ENCODE measurements at regions not wholly inside any gene's neighbourhood (a gene's known extent, or its start where the extent isn't known, plus 50 kb on each side); places are given as distances from the start of the nearest gene placed in this dataset.

DNA sequence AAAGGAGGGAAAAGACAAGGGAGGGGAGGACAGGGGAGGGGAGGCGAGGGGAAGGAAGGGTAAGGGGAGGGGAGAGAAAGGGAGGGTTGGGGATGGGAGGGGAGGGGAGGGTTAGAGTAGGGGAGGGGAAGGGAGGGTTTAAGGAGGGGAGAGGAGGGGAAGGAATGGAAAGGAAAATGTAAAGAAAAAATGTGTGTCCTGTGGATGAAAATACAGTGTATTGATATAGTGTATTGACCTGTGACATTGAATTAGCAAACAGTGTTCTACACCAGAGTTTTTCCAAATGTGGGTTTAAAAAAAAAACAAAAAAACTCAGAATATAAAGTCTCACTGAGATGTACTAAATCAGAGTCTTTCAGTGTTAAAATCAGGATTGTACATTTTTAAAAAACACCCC lies 1279.8 kb upstream of the ADGRL2 start:
- Histone ChIP-seq H3K4me3 (replicated peaks; ENCODE audit: insufficient read depth, low read length) (no peak overlapping the region), H3K27me3 (ENCODE audit: insufficient read depth, poor library complexity, severe bottlenecking) (no peaks in the 10 kb centered on the region), H3K27ac (replicated peaks) (no peak overlapping the region)
- no peak for TF ChIP-seq POLR2AphosphoS5 (IDR thresholded peaks at IDR 0.05; ENCODE audit: low read depth)
- no peak for TF ChIP-seq GABPA (IDR thresholded peaks at IDR 0.05; ENCODE audit: low read depth)
- TF ChIP-seq SPI1 (IDR thresholded peaks at IDR 0.05; ENCODE audit: borderline replicate concordance, low read depth), result no peak
- TF ChIP-seq, protein P1, sequence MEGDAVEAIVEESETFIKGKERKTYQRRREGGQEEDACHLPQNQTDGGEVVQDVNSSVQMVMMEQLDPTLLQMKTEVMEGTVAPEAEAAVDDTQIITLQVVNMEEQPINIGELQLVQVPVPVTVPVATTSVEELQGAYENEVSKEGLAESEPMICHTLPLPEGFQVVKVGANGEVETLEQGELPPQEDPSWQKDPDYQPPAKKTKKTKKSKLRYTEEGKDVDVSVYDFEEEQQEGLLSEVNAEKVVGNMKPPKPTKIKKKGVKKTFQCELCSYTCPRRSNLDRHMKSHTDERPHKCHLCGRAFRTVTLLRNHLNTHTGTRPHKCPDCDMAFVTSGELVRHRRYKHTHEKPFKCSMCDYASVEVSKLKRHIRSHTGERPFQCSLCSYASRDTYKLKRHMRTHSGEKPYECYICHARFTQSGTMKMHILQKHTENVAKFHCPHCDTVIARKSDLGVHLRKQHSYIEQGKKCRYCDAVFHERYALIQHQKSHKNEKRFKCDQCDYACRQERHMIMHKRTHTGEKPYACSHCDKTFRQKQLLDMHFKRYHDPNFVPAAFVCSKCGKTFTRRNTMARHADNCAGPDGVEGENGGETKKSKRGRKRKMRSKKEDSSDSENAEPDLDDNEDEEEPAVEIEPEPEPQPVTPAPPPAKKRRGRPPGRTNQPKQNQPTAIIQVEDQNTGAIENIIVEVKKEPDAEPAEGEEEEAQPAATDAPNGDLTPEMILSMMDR (IDR thresholded peaks at IDR 0.05; ENCODE audit: insufficient read depth, low read length), result no peak
- DNase-seq (ENCODE audit: low read depth in 1 of 2, low spot score in 1 of 2), result no peak

DNA sequence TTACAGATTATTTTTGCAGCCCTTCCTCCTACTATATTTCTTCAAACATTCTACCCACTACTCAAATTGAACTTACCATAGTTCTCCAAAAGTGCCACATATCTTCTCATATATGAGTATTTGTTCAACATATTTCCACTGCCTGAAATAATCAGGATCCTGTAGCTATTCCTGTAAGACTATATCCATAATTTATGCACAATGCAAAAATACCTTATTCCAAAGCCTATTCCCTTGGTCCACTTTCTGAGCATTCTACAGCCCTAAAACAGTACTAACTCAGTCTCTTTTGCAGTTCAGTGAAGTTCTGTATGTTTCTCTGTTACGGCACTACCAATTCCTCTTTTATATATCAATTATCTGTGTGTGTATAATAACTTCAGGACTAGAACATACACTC lies 1283.7 kb upstream of the ADGRL2 start:
- H3K27ac ChIP-seq (replicated peaks), result no peak overlapping the region
- TF ChIP-seq, protein P2, sequence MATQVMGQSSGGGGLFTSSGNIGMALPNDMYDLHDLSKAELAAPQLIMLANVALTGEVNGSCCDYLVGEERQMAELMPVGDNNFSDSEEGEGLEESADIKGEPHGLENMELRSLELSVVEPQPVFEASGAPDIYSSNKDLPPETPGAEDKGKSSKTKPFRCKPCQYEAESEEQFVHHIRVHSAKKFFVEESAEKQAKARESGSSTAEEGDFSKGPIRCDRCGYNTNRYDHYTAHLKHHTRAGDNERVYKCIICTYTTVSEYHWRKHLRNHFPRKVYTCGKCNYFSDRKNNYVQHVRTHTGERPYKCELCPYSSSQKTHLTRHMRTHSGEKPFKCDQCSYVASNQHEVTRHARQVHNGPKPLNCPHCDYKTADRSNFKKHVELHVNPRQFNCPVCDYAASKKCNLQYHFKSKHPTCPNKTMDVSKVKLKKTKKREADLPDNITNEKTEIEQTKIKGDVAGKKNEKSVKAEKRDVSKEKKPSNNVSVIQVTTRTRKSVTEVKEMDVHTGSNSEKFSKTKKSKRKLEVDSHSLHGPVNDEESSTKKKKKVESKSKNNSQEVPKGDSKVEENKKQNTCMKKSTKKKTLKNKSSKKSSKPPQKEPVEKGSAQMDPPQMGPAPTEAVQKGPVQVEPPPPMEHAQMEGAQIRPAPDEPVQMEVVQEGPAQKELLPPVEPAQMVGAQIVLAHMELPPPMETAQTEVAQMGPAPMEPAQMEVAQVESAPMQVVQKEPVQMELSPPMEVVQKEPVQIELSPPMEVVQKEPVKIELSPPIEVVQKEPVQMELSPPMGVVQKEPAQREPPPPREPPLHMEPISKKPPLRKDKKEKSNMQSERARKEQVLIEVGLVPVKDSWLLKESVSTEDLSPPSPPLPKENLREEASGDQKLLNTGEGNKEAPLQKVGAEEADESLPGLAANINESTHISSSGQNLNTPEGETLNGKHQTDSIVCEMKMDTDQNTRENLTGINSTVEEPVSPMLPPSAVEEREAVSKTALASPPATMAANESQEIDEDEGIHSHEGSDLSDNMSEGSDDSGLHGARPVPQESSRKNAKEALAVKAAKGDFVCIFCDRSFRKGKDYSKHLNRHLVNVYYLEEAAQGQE (IDR thresholded peaks at IDR 0.05; ENCODE audit: insufficient replicate concordance, low read depth), result no peak
- TF ChIP-seq SPI1 (IDR thresholded peaks at IDR 0.05; ENCODE audit: borderline replicate concordance, low read depth), result no peak
- TF ChIP-seq GABPA (IDR thresholded peaks at IDR 0.05; ENCODE audit: low read depth), result no peak
- TF ChIP-seq, protein P1 (IDR thresholded peaks at IDR 0.05; ENCODE audit: insufficient read depth, low read length), result no peak
- no peak for TF ChIP-seq POLR2AphosphoS5 (IDR thresholded peaks at IDR 0.05; ENCODE audit: low read depth)
- no peaks in the 10 kb centered on the region for H3K27me3 ChIP-seq (ENCODE audit: insufficient read depth, poor library complexity, severe bottlenecking)
- no peak overlapping the region for H3K4me3 ChIP-seq (replicated peaks; ENCODE audit: insufficient read depth, low read length)
- no peak for DNase-seq (ENCODE audit: low read depth in 1 of 2, low spot score in 1 of 2)

DNA sequence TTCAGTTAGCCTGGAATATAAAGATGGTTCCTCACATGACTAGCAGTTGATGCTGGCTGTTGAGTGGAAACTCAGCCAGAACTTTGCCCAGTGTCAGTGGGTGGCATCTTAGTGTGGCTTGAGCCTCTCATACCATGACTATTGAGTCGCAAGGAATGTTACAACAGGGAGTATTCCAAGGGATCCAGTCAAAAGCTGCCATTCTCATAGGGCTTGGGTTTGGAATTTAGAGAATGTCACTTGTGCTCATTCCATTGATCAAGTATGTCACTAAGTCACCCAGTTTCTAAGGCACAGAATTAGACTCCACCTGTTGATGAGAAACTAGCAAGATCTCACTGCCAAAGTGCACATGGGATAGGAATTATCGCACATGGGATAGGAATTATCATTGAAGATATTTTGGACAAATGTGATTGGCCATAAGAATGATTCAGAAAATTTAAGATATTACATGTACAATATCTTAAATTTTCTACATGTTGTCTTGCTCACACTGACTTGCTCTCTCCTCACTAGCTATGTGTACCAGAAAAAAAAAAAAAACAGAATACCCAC lies 1290.7 kb upstream of the ADGRL2 start:
- TF ChIP-seq POLR2AphosphoS5 (IDR thresholded peaks at IDR 0.05; ENCODE audit: low read depth), result no peak
- TF ChIP-seq, protein P1 (IDR thresholded peaks at IDR 0.05; ENCODE audit: insufficient read depth, low read length), result no peak
- TF ChIP-seq, protein P2 (IDR thresholded peaks at IDR 0.05; ENCODE audit: insufficient replicate concordance, low read depth), result no peak
- no peak for TF ChIP-seq SPI1 (IDR thresholded peaks at IDR 0.05; ENCODE audit: borderline replicate concordance, low read depth)
- no peak for TF ChIP-seq GABPA (IDR thresholded peaks at IDR 0.05; ENCODE audit: low read depth)
- DNase-seq (ENCODE audit: low read depth in 1 of 2, low spot score in 1 of 2), result no peak
- Histone ChIP-seq H3K27ac (replicated peaks) (no peak overlapping the region), H3K27me3 (ENCODE audit: insufficient read depth, poor library complexity, severe bottlenecking) (no peaks in the 10 kb centered on the region), H3K4me3 (replicated peaks; ENCODE audit: insufficient read depth, low read length) (no peak overlapping the region)

DNA sequence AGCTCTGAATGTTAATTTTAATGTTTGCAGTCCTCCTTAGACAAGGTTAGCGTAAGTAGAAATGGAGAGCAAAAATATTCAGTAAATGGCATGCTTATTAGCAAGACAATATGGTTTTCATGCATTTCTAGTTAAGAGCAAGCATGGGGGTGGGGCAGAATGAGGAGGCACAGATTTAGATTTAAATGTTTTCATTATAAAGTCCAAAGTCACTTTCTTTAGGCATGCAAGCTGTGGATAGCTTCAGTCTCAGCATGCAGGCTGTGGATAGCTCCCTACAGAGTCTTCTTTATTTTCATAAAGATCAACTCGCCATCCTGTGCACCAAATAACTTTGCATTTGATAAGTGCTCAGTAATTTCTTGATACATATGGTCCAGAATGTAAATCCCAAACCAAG lies 1294.5 kb upstream of the ADGRL2 start:
- no peak for DNase-seq (ENCODE audit: low read depth in 1 of 2, low spot score in 1 of 2)
- TF ChIP-seq POLR2AphosphoS5 (IDR thresholded peaks at IDR 0.05; ENCODE audit: low read depth) (no peak), SPI1 (IDR thresholded peaks at IDR 0.05; ENCODE audit: borderline replicate concordance, low read depth) (no peak), GABPA (IDR thresholded peaks at IDR 0.05; ENCODE audit: low read depth) (no peak)
- TF ChIP-seq, protein P2 (IDR thresholded peaks at IDR 0.05; ENCODE audit: insufficient replicate concordance, low read depth), result no peak
- TF ChIP-seq, protein P1 (IDR thresholded peaks at IDR 0.05; ENCODE audit: insufficient read depth, low read length), result no peak
- no peaks in the 10 kb centered on the region for H3K27me3 ChIP-seq (ENCODE audit: insufficient read depth, poor library complexity, severe bottlenecking)
- H3K27ac ChIP-seq (replicated peaks), result no peak overlapping the region
- no peak overlapping the region for H3K4me3 ChIP-seq (replicated peaks; ENCODE audit: insufficient read depth, low read length)
